H9 (cell line): ENCODE measurements at regions not wholly inside any gene's neighbourhood (a gene's known extent, or its start where the extent isn't known, plus 50 kb on each side); places are given as distances from the start of the nearest gene placed in this dataset.

Experiments used
- DNase-seq: peaks from one replicate; pipeline ENCODE4 v3.0.0-alpha.2; 2017
- H2AFZ ChIP-seq: one replicate; pipeline ENCODE4 v1.6.1; 2013; ENCODE audit warnings: mild to moderate bottlenecking, low read length, control low read depth, moderate library complexity
- H2AK5ac ChIP-seq: 2 replicates; pipeline ENCODE4 v1.6.1; 2013; ENCODE audit warnings: low read length, control low read depth, mixed read lengths; ENCODE audit not compliant: insufficient read length
- H2BK120ac ChIP-seq: one replicate; pipeline ENCODE4 v1.6.1; 2013; ENCODE audit warnings: low read depth, mild to moderate bottlenecking, low read length, control low read depth, inconsistent platforms; ENCODE audit not compliant: poor library complexity, severe bottlenecking
- H2BK12ac ChIP-seq: 2 replicates; pipeline ENCODE4 v1.6.1; 2013; ENCODE audit warnings: low read length, control low read depth, mixed read lengths, low read depth; ENCODE audit not compliant: insufficient read length
- H2BK15ac ChIP-seq: 2 replicates; pipeline ENCODE4 v1.6.1; 2013; ENCODE audit warnings: low read depth, low read length, control low read depth
- H2BK20ac ChIP-seq: one replicate; pipeline ENCODE4 v1.6.1; 2013; ENCODE audit warnings: low read depth, mild to moderate bottlenecking, low read length, control low read depth, inconsistent platforms; ENCODE audit not compliant: poor library complexity, severe bottlenecking
- H2BK5ac ChIP-seq: 2 replicates; pipeline ENCODE4 v1.6.1; 2013; ENCODE audit warnings: low read length, control low read depth, mixed read lengths; ENCODE audit not compliant: insufficient read length
- H3K14ac ChIP-seq: 2 replicates; pipeline ENCODE4 v1.6.1; 2013; ENCODE audit warnings: low read length, control low read depth; ENCODE audit not compliant: insufficient read depth
- H3K18ac ChIP-seq: 2 replicates; pipeline ENCODE4 v1.6.1; 2013; ENCODE audit warnings: low read depth, mild to moderate bottlenecking, mixed read lengths, low read length, control low read depth; ENCODE audit not compliant: insufficient read length
- H3K23ac ChIP-seq: 2 replicates; pipeline ENCODE4 v1.6.1; 2013; ENCODE audit warnings: low read length, control low read depth, mixed read lengths, low read depth; ENCODE audit not compliant: insufficient read length
- H3K23me2 ChIP-seq: 2 replicates; pipeline ENCODE4 v1.6.1; 2013; ENCODE audit warnings: low read depth, mild to moderate bottlenecking, mixed read lengths, low read length, control low read depth; ENCODE audit not compliant: insufficient read length, poor library complexity, severe bottlenecking
- H3K27ac ChIP-seq: 2 replicates; pipeline ENCODE4 v1.5.1; 2013; ENCODE audit warnings: low read length, control low read depth, mixed read lengths, low read depth; ENCODE audit not compliant: insufficient read length
- H3K27me3 ChIP-seq: 2 replicates; pipeline ENCODE4 v1.6.1; 2013; ENCODE audit warnings: low read length, control low read depth, inconsistent platforms; ENCODE audit not compliant: insufficient read depth
- H3K4ac ChIP-seq: 2 replicates; pipeline ENCODE4 v1.6.1; 2013; ENCODE audit warnings: low read depth, mild to moderate bottlenecking, control low read depth, inconsistent platforms, low read length, moderate library complexity
- H3K4me1 ChIP-seq: 2 replicates; pipeline ENCODE4 v1.6.1; 2013; ENCODE audit warnings: low read length, control low read depth, inconsistent platforms; ENCODE audit not compliant: insufficient read depth
- H3K4me2 ChIP-seq: 2 replicates; pipeline ENCODE4 v1.6.1; 2013; ENCODE audit warnings: low read length, control low read depth, mixed read lengths; ENCODE audit not compliant: insufficient read length, insufficient read depth
- H3K56ac ChIP-seq: 2 replicates; pipeline ENCODE4 v1.6.1; 2013; ENCODE audit warnings: low read depth, mild to moderate bottlenecking, mixed read lengths, low read length, control low read depth; ENCODE audit not compliant: insufficient read length
- H3K79me1 ChIP-seq: 2 replicates; pipeline ENCODE4 v1.6.1; 2013; ENCODE audit warnings: low read depth, mild to moderate bottlenecking, moderate library complexity, low read length, control low read depth, inconsistent platforms; ENCODE audit not compliant: insufficient read depth, poor library complexity, severe bottlenecking
- H3K79me2 ChIP-seq: 2 replicates; pipeline ENCODE4 v1.6.1; 2013; ENCODE audit warnings: low read length, control low read depth, inconsistent platforms; ENCODE audit not compliant: insufficient read depth
- H3K9ac ChIP-seq: 2 replicates; pipeline ENCODE4 v1.6.1; 2013; ENCODE audit warnings: low read length, control low read depth, mixed read lengths; ENCODE audit not compliant: insufficient read length; ENCODE audit errors: extremely low read depth
- H3K9me3 ChIP-seq: one replicate; pipeline ENCODE4 v1.6.1; 2013; ENCODE audit warnings: low read depth, low read length, inconsistent platforms; ENCODE audit not compliant: control insufficient read depth
- H3T11ph ChIP-seq: one replicate; pipeline ENCODE4 v1.6.1; 2013; ENCODE audit warnings: mild to moderate bottlenecking, low read length, control low read depth, inconsistent platforms
- H4K20me1 ChIP-seq: one replicate; pipeline ENCODE4 v1.6.1; 2013; ENCODE audit not compliant: control insufficient read depth, insufficient read length, insufficient read depth
- H4K5ac ChIP-seq: 2 replicates; pipeline ENCODE4 v1.6.1; 2013; ENCODE audit warnings: low read depth, mild to moderate bottlenecking, mixed read lengths, low read length, control low read depth; ENCODE audit not compliant: insufficient read length
- H4K8ac ChIP-seq: replicated peaks from 2 replicates; pipeline ENCODE4 v1.6.1; 2013; ENCODE audit warnings: low read length, control low read depth, mixed read lengths, low read depth; ENCODE audit not compliant: insufficient read length
- H4K91ac ChIP-seq: 2 replicates; pipeline ENCODE4 v1.6.1; 2013; ENCODE audit warnings: low read depth, mild to moderate bottlenecking, moderate library complexity, mixed read lengths, low read length, control low read depth; ENCODE audit not compliant: insufficient read length
- H3K27ac Mint-ChIP-seq, 3 experiments: 2 replicates in 2 of 3; 3 replicates in 1 of 3; pipeline ENCODE4 v1.8.0; 2020 to 2021; ENCODE audit warnings: mixed read lengths in 3 of 3, mild to moderate bottlenecking in 1 of 3, moderate library complexity in 1 of 3
- H3K27me3 Mint-ChIP-seq: 2 replicates; pipeline ENCODE4 v1.8.0; 2021; ENCODE audit warnings: low read depth, mild to moderate bottlenecking, moderate library complexity, mixed read lengths
- H3K36me3 Mint-ChIP-seq, 3 experiments: 2 replicates in 2 of 3; 3 replicates in 1 of 3; pipeline ENCODE4 v1.8.0; 2020 to 2021; ENCODE audit warnings: low read depth in 3 of 3, mixed read lengths in 3 of 3; ENCODE audit not compliant: insufficient read depth in 1 of 3
- H3K4me1 Mint-ChIP-seq, 2 experiments: 2 replicates each; pipeline ENCODE4 v1.8.0; 2020; ENCODE audit warnings: mixed read lengths in 2 of 2
- H3K4me3 Mint-ChIP-seq, 2 experiments: 2 replicates in 1 of 2; 3 replicates in 1 of 2; pipeline ENCODE4 v1.8.0; 2020 to 2021; ENCODE audit warnings: mild to moderate bottlenecking in 2 of 2, mixed read lengths in 2 of 2, moderate library complexity in 1 of 2
- H3K9me3 Mint-ChIP-seq, 2 experiments: 2 replicates in 1 of 2; 3 replicates in 1 of 2; pipeline ENCODE4 v1.8.0; 2020; ENCODE audit warnings: mild to moderate bottlenecking in 2 of 2, mixed read lengths in 2 of 2, moderate library complexity in 1 of 2
- WGBS: extraction: QIAGEN DNeasy Blood & Tissue Kit; methylation state at CpG from one replicate; pipeline ENCODE4 v1.1.7; 2013; ENCODE audit warnings: missing lambda C conversion rate, low lambda C conversion rate, mixed read lengths; ENCODE audit not compliant: insufficient read length; ENCODE audit errors: extremely low coverage; 5-methylcytosine and 5-hydroxymethylcytosine counted together
- TF ChIP-seq, protein P1 (sequence below): fragments of 200-600 bp; sonication (generic); conservative IDR thresholded peaks from 3 replicates; pipeline ENCODE4 v1.8.0; 2021; ENCODE audit warnings: antibody characterized with exemption, mild to moderate bottlenecking

DNA sequence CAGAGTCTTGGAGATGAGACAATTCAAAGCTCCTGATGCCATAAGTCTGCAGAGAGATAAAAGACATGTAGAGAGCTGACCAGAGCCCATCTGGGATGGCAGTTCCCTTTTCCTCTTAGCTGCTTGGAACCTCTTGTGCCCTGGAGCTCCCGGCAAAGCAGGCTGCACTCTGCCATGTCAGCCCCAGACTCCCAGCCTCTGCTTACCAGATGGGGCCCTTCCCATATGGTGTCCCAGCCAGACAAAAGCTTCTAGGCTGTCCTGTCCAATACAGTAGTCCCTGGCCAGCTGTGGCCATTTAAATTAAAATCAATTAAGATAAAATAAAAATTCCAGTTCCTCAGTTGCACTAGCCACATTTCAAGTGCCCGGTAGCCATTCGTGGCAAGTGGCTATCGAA lies 303.9 kb downstream of the TTC6 start:
- H3K18ac ChIP-seq: no peak overlapping the region
- H3K36me3 Mint-ChIP-seq: no peaks in the 10 kb centered on the region
- H3K4me2 ChIP-seq: no peak overlapping the region
- H3K27ac Mint-ChIP-seq: no peak overlapping the region
- H3K14ac ChIP-seq: no peak overlapping the region
- H3K27me3 ChIP-seq: peaks cover 3% of the 10 kb centered on the region; the same call in 1 of the 2 replicates
- no peak overlapping the region for H3K56ac ChIP-seq
- no peaks in the 10 kb centered on the region for H3K79me2 ChIP-seq
- no peak overlapping the region for H2BK20ac ChIP-seq
- no peak overlapping the region for H4K5ac ChIP-seq
- no peak overlapping the region for H2AFZ ChIP-seq
- H3K4me1 ChIP-seq: peaks cover 3% of the 10 kb centered on the region; the same call in 1 of the 2 replicates
- no peaks in the 10 kb centered on the region for H3K23me2 ChIP-seq
- no peak overlapping the region for H3T11ph ChIP-seq
- H2BK5ac ChIP-seq: no peak overlapping the region
- no peak overlapping the region for H2BK120ac ChIP-seq
- H4K20me1 ChIP-seq: no peaks in the 10 kb centered on the region
- H3K4ac ChIP-seq: no peak overlapping the region
- no peak overlapping the region for H2BK15ac ChIP-seq
- H3K9me3 ChIP-seq: no peaks in the 10 kb centered on the region
- H3K9ac ChIP-seq: no peak overlapping the region
- H3K4me1 Mint-ChIP-seq: peaks cover 7 to 16% of the 10 kb centered on the region in 2 experiments
- no peak overlapping the region for H3K4me3 Mint-ChIP-seq
- H3K79me1 ChIP-seq: no peaks in the 10 kb centered on the region
- WGBS: no CpG with 5 or more reads among the region's 4 CpGs
- H2BK12ac ChIP-seq: no peak overlapping the region
- H3K27ac ChIP-seq: no peak overlapping the region
- H3K23ac ChIP-seq: no peak overlapping the region
- H4K91ac ChIP-seq: no peak overlapping the region
- H3K9me3 Mint-ChIP-seq: no peaks in the 10 kb centered on the region
- DNase-seq: no peak
- TF ChIP-seq, protein P1, sequence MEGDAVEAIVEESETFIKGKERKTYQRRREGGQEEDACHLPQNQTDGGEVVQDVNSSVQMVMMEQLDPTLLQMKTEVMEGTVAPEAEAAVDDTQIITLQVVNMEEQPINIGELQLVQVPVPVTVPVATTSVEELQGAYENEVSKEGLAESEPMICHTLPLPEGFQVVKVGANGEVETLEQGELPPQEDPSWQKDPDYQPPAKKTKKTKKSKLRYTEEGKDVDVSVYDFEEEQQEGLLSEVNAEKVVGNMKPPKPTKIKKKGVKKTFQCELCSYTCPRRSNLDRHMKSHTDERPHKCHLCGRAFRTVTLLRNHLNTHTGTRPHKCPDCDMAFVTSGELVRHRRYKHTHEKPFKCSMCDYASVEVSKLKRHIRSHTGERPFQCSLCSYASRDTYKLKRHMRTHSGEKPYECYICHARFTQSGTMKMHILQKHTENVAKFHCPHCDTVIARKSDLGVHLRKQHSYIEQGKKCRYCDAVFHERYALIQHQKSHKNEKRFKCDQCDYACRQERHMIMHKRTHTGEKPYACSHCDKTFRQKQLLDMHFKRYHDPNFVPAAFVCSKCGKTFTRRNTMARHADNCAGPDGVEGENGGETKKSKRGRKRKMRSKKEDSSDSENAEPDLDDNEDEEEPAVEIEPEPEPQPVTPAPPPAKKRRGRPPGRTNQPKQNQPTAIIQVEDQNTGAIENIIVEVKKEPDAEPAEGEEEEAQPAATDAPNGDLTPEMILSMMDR: no peak
- H2AK5ac ChIP-seq: no peak overlapping the region
- peaks cover 42% of the 10 kb centered on the region for H3K27me3 Mint-ChIP-seq
- no peak overlapping the region for H4K8ac ChIP-seq
